GM18870 (cell line): ENCODE measurements at regions not wholly inside any gene's neighbourhood (a gene's known extent, or its start where the extent isn't known, plus 50 kb on each side); places are given as distances from the start of the nearest gene placed in this dataset.

Source experiments
- ATAC-seq: cut with Tn5 transposase; IDR thresholded peaks from one replicate; pipeline ENCODE4 v1.9.1; 2021; ENCODE audit warnings: moderate library complexity; ENCODE audit not compliant: unreplicated experiment

- ATAC-seq: no peak
These were observed 160.8 kb downstream of the FBXO8 start for GRCh38 chr4:174122705-174123104.

GRCh38 chr4:174120446-174121295, 162.8 kb downstream of the FBXO8 start:
- ATAC-seq: no peak

GRCh38 chr4:174119830-174120229, 163.6 kb downstream of the FBXO8 start:
- no peak for ATAC-seq

GRCh38 chr4:174119051-174119450, 164.4 kb downstream of the FBXO8 start:
- ATAC-seq: no peak

- ATAC-seq: no peak
These were observed 165.3 kb downstream of the FBXO8 start for GRCh38 chr4:174118171-174118570.

GRCh38 chr4:174117445-174117844, 166.0 kb downstream of the FBXO8 start:
- ATAC-seq: no peak

- no peak for ATAC-seq
These were observed 167.4 kb downstream of the FBXO8 start for GRCh38 chr4:174116021-174116420.

GRCh38 chr4:174111422-174111821, 172.0 kb downstream of the FBXO8 start:
- ATAC-seq: no peak

- ATAC-seq: no peak
These were observed 173.3 kb downstream of the FBXO8 start for GRCh38 chr4:174110180-174110579.

GRCh38 chr4:174107746-174108354, 175.6 kb downstream of the FBXO8 start:
- no peak for ATAC-seq

- no peak for ATAC-seq
These were observed 178.3 kb downstream of the FBXO8 start for GRCh38 chr4:174105202-174105601.

- no peak for ATAC-seq
These were observed 182.6 kb downstream of the FBXO8 start for GRCh38 chr4:174100910-174101309.

- no peak for ATAC-seq
These were observed 183.8 kb downstream of the FBXO8 start for GRCh38 chr4:174099712-174100111.

GRCh38 chr4:174096999-174097398, 186.5 kb downstream of the FBXO8 start:
- ATAC-seq: no peak

- no peak for ATAC-seq
These were observed 187.0 kb downstream of the FBXO8 start for GRCh38 chr4:174096456-174096855.

- ATAC-seq: no peak
These were observed 192.3 kb downstream of the FBXO8 start for GRCh38 chr4:174091130-174091529.

GRCh38 chr4:174089711-174090110, 193.8 kb downstream of the FBXO8 start:
- no peak for ATAC-seq

GRCh38 chr4:174088795-174089194, 194.7 kb downstream of the FBXO8 start:
- ATAC-seq: no peak

GRCh38 chr4:174086829-174087799, 196.4 kb downstream of the FBXO8 start:
- no peak for ATAC-seq

- ATAC-seq: no peak
These were observed 198.5 kb downstream of the FBXO8 start for GRCh38 chr4:174084981-174085380.

- no peak for ATAC-seq
These were observed 198.9 kb downstream of the FBXO8 start for GRCh38 chr4:174084542-174084941.
